Transverse colon (tissue), 4 donors: ENCODE measurements at regions not wholly inside any gene's neighbourhood (a gene's known extent, or its start where the extent isn't known, plus 50 kb on each side); places are given as distances from the start of the nearest gene placed in this dataset.

Experiments used
- DNase-seq: peaks from one replicate; pipeline ENCODE4 v3.0.0-alpha.2; 2019
- H3K27ac ChIP-seq, 4 donors: fragments of 200-600 bp; sonication (generic); 2 replicates each; pipeline ENCODE4 v1.5.1; 2016 to 2018; ENCODE audit warnings: inconsistent platforms in 4 of 4
- H3K27me3 ChIP-seq: fragments of 200-600 bp; sonication (generic); 2 replicates; pipeline ENCODE4 v1.5.1; 2017; ENCODE audit warnings: inconsistent platforms
- H3K36me3 ChIP-seq, 4 donors: fragments of 200-600 bp; sonication (generic); 2 replicates each; pipeline ENCODE4 v1.5.1; 2017 to 2019; ENCODE audit warnings: inconsistent platforms in 4 of 4
- H3K4me1 ChIP-seq, 4 donors: fragments of 200-600 bp; sonication (generic); 2 replicates each; pipeline ENCODE4 v1.5.1; 2017 to 2020; ENCODE audit warnings: inconsistent platforms in 4 of 4
- H3K4me3 ChIP-seq, 4 donors: fragments of 200-600 bp; sonication (generic); 1 replicate in 1 of 4; 2 replicates in 3 of 4; pipeline versions ENCODE4 v1.5.1 to v1.6.1; 2017 to 2019; ENCODE audit warnings: inconsistent platforms in 4 of 4
- H3K9me3 ChIP-seq, 2 donors: fragments of 200-600 bp; sonication (generic); 2 replicates each; pipeline ENCODE4 v1.5.1; 2017 to 2019; ENCODE audit warnings: inconsistent platforms in 2 of 2
- EP300 ChIP-seq: sonication (generic); formaldehyde crosslinking; IDR thresholded peaks from one replicate; pipeline ENCODE4 v1.6.1; 2017; ENCODE audit warnings: antibody characterized with exemption, low read depth
- POLR2A ChIP-seq: fragments of 450-650 bp; IDR thresholded peaks from one replicate; pipeline ENCODE4 v1.6.1; 2016; ENCODE audit warnings: antibody characterized with exemption, mild to moderate bottlenecking, moderate library complexity
- POLR2AphosphoS5 ChIP-seq, 3 donors: sonication (generic); formaldehyde crosslinking; IDR thresholded peaks; one replicate each; pipeline ENCODE4 v1.6.1; 2016; ENCODE audit warnings: antibody characterized with exemption in 3 of 3
- WGBS, 2 donors: methylation state at CpG; one replicate each; pipeline ENCODE4 v1.1.5; 2018; ENCODE audit warnings: low coverage in 1 of 2; 5-methylcytosine and 5-hydroxymethylcytosine counted together
- in situ Hi-C, 4 donors: fragments of 200-750 bp; cut with MboI; loops; one replicate each; pipeline versions ENCODE4 v1.15.0 to v1.15.1; 2017; ENCODE audit warnings: low sequenced_read_pairs in 3 of 4, low pct_ligation_motif_present in 1 of 4, low pct_unique_long_range_greater_than_20kb in 1 of 4
- intact Hi-C: fragments of 100-400 bp; cut with DNase I; formaldehyde crosslinking; loops from one replicate; pipeline ENCODE4 v1.15.1; 2023; ENCODE audit warnings: low total_unique reads
- TF ChIP-seq, protein P1 (sequence below), 5 experiments: fragments of 200-600 bp in 3 of 5; fragments of 450-650 bp in 2 of 5; sonication (generic) in 3 of 5; IDR thresholded peaks; 1 replicate in 2 of 5; 2 replicates in 3 of 5; pipeline ENCODE4 v1.5.1; 2016 to 2017; ENCODE audit warnings: antibody characterized with exemption in 5 of 5, inconsistent platforms in 3 of 5, mild to moderate bottlenecking in 2 of 5, moderate library complexity in 1 of 5

DNA sequence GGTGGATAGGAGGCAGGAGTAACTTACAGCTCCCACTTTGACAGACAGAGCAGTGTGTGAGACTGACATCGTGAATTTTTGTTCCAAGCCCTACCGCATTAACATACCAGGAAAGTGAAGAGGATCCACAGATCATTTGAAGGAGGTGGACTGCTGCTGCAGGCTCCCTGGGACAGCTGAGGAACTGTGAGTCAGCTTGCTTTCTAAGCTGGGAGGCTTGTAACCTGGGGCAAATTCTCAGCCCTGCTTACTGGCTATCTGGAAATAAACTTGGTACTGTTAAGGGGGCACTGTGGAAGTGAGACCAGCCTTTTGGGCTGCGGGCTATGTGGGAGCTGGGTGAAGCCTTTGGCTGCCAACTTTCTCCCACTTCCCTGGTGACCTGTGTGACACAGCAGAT is 1202.5 kb downstream of the DNAJB9 start:
- no peak for DNase-seq
- Histone ChIP-seq H3K36me3 (no peaks in the 10 kb centered on the region), H3K9me3 (no peaks in the 10 kb centered on the region), H3K4me3 (no peak overlapping the region), H3K27ac (no peak overlapping the region), H3K27me3 (no peaks in the 10 kb centered on the region), H3K4me1 (no peaks in the 10 kb centered on the region)
- TF ChIP-seq POLR2A: no peak
- TF ChIP-seq, protein P1, sequence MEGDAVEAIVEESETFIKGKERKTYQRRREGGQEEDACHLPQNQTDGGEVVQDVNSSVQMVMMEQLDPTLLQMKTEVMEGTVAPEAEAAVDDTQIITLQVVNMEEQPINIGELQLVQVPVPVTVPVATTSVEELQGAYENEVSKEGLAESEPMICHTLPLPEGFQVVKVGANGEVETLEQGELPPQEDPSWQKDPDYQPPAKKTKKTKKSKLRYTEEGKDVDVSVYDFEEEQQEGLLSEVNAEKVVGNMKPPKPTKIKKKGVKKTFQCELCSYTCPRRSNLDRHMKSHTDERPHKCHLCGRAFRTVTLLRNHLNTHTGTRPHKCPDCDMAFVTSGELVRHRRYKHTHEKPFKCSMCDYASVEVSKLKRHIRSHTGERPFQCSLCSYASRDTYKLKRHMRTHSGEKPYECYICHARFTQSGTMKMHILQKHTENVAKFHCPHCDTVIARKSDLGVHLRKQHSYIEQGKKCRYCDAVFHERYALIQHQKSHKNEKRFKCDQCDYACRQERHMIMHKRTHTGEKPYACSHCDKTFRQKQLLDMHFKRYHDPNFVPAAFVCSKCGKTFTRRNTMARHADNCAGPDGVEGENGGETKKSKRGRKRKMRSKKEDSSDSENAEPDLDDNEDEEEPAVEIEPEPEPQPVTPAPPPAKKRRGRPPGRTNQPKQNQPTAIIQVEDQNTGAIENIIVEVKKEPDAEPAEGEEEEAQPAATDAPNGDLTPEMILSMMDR (IDR thresholded peaks at IDR 0.05): no peak
- TF ChIP-seq POLR2AphosphoS5 (IDR thresholded peaks at IDR 0.05): no peak
- TF ChIP-seq EP300: no peak
- in situ Hi-C loops (no loop called here), intact Hi-C loops (no loop called here)
- 77 to 85% methylated on average over 2 to 3 of the region's 3 CpGs for WGBS, 2 donors

DNA sequence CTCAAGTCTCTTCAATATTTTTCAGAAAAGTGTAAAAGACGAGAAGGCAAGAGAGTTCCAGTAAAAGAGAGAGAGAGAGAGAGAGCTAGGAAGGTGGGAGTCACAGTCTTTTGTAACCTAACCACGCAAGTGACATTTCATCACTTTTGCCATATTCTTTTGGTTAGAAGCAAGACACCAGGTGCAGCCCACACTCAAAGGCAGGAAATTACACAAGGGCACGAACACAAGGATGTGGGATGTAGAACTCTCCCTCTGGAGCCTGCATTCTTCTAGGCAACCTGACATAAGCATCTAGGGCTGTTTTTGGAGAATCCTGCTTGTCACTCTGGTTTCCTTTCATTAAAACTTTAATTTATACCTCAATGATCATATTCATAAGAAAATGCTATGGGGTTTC is 1213.1 kb downstream of the DNAJB9 start:
- Histone ChIP-seq H3K9me3 (no peaks in the 10 kb centered on the region), H3K4me3 (no peak overlapping the region), H3K36me3 (no peaks in the 10 kb centered on the region), H3K27me3 (no peaks in the 10 kb centered on the region), H3K4me1 (no peaks in the 10 kb centered on the region), H3K27ac (no peak overlapping the region)
- DNase-seq: no peak
- WGBS, 2 donors: 61 to 68% methylated on average over 2 to 3 of the region's 3 CpGs
- intact Hi-C loops (no loop called here), in situ Hi-C loops (no loop called here)
- TF ChIP-seq POLR2A: no peak
- TF ChIP-seq, protein P1 (IDR thresholded peaks at IDR 0.05): no peak
- TF ChIP-seq POLR2AphosphoS5 (IDR thresholded peaks at IDR 0.05): no peak
- TF ChIP-seq EP300: no peak

DNA sequence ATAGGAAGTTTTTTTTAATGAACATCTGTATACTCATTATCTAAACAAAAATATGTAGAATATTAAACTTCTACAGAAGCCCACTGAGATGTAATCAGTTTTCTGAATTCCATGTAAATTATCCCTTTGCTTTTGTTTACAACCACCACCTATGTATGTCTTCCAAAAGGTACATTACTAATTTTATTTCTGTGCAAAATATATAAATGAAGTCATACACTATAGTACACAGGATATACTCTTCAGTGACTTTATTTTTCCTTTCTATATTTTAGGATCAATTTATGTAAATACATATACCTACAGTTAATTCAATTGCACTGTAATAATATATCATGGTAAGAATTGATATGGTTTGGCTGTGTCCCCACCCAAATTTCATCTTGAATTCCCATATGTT is 1236.9 kb downstream of the DNAJB9 start:
- in situ Hi-C loops: no loop called here
- no peak overlapping the region for H3K4me3 ChIP-seq
- H3K27ac ChIP-seq: no peak overlapping the region
- TF ChIP-seq EP300: no peak
- TF ChIP-seq POLR2A: no peak
- TF ChIP-seq, protein P1 (IDR thresholded peaks at IDR 0.05): no peak
- no peak for TF ChIP-seq POLR2AphosphoS5 (IDR thresholded peaks at IDR 0.05)
- no peaks in the 10 kb centered on the region for H3K36me3 ChIP-seq
- intact Hi-C loops: loop anchor here (1.0 kb wide), 1 partner anchor 24 kb away; no protein-coding TSS in a partner anchor
- no peaks in the 10 kb centered on the region for H3K27me3 ChIP-seq
- H3K4me1 ChIP-seq: no peaks in the 10 kb centered on the region
- no peaks in the 10 kb centered on the region for H3K9me3 ChIP-seq
- no peak for DNase-seq

DNA sequence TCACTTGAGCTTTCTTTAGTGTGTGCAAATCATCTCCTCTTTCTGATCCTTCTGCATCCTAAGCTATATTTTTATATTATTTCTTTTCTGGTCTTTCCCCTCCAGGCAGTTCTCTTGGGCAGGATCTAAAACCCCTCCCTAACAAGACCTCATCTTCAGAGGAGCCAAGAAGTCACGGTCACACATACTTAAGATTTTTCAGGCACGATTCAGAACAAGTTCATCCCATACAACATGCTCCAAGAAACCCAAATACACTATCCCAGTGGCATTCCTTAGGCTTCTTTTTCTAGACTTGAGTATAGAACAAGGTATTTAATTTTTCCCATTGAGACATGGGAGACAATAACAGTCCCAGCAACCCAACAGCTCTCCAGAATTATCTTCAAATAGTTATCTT is 1251.5 kb downstream of the DNAJB9 start:
- Histone ChIP-seq H3K4me3 (no peak overlapping the region), H3K36me3 (no peaks in the 10 kb centered on the region), H3K9me3 (no peaks in the 10 kb centered on the region), H3K27ac (no peak overlapping the region), H3K27me3 (no peaks in the 10 kb centered on the region), H3K4me1 (no peaks in the 10 kb centered on the region)
- no peak for TF ChIP-seq EP300
- no peak for TF ChIP-seq POLR2AphosphoS5 (IDR thresholded peaks at IDR 0.05)
- TF ChIP-seq, protein P1 (IDR thresholded peaks at IDR 0.05): no peak
- TF ChIP-seq POLR2A: no peak
- in situ Hi-C loops (no loop called here), intact Hi-C loops (no loop called here)
- no peak for DNase-seq
- 76 to 94% methylated on average over 2 of the region's 2 CpGs for WGBS, 2 donors
